GM23338 (cell line): ENCODE measurements at regions not wholly inside any gene's neighbourhood (a gene's known extent, or its start where the extent isn't known, plus 50 kb on each side); places are given as distances from the start of the nearest gene placed in this dataset.

ENCODE experiments used
- ATAC-seq: fragments of 200-7000 bp; cut with Tn5 transposase; 3 replicates; pipeline ENCODE4 v1.9.1; 2020
- DNase-seq: peaks from one replicate; pipeline ENCODE4 v3.0.0-alpha.2; 2015; ENCODE audit warnings: low spot score
- H2AFZ ChIP-seq: fragments of 200-600 bp; sonication (generic); 2 replicates; pipeline ENCODE4 v1.8.0; 2016; ENCODE audit warnings: antibody characterized with exemption, mild to moderate bottlenecking, moderate library complexity
- H3F3A ChIP-seq: fragments of 200-600 bp; sonication (generic); replicated peaks from 2 replicates; pipeline ENCODE4 v1.8.0; 2017; ENCODE audit warnings: antibody characterized with exemption, mixed run types, low read depth
- H3K27ac ChIP-seq: fragments of 200-600 bp; sonication (generic); 2 replicates; pipeline ENCODE4 v1.6.1; 2016; ENCODE audit warnings: low read depth
- H3K27me3 ChIP-seq: fragments of 200-600 bp; sonication (generic); 2 replicates; pipeline ENCODE4 v1.8.0; 2016; ENCODE audit warnings: mild to moderate bottlenecking, mixed run types, moderate library complexity; ENCODE audit not compliant: insufficient read depth
- H3K36me3 ChIP-seq: fragments of 200-600 bp; sonication (generic); 2 replicates; pipeline ENCODE4 v1.8.0; 2016; ENCODE audit warnings: mild to moderate bottlenecking; ENCODE audit not compliant: insufficient read depth
- H3K4me1 ChIP-seq: fragments of 200-600 bp; sonication (generic); 2 replicates; pipeline ENCODE4 v1.8.0; 2016; ENCODE audit warnings: mild to moderate bottlenecking, moderate library complexity; ENCODE audit not compliant: insufficient read depth
- H3K4me2 ChIP-seq: fragments of 200-600 bp; sonication (generic); 2 replicates; pipeline ENCODE4 v1.7.1; 2017; ENCODE audit warnings: mixed run types
- H3K4me3 ChIP-seq: fragments of 200-600 bp; sonication (generic); 2 replicates; pipeline ENCODE4 v1.6.1; 2016; ENCODE audit warnings: mixed run types
- H3K79me2 ChIP-seq: fragments of 200-600 bp; sonication (generic); replicated peaks from 2 replicates; pipeline ENCODE4 v1.8.0; 2017; ENCODE audit warnings: mild to moderate bottlenecking; ENCODE audit not compliant: insufficient read depth
- H3K9me2 ChIP-seq: fragments of 200-600 bp; sonication (generic); 2 replicates; pipeline ENCODE4 v1.8.0; 2017; ENCODE audit not compliant: insufficient read depth
- H4K20me1 ChIP-seq: fragments of 200-600 bp; sonication (generic); replicated peaks from 2 replicates; pipeline ENCODE4 v1.8.0; 2017; ENCODE audit warnings: mild to moderate bottlenecking; ENCODE audit not compliant: insufficient read depth
- H3K27ac Mint-ChIP-seq: 2 replicates; pipeline ENCODE4 v1.8.0; 2020; ENCODE audit warnings: inconsistent platforms, mild to moderate bottlenecking, moderate library complexity, mixed read lengths
- H3K27me3 Mint-ChIP-seq: 3 replicates; pipeline ENCODE4 v1.8.0; 2022; ENCODE audit warnings: low read depth, mild to moderate bottlenecking, moderate library complexity, mixed read lengths, inconsistent platforms; ENCODE audit not compliant: insufficient read depth, poor library complexity
- H3K36me3 Mint-ChIP-seq: 3 replicates; pipeline ENCODE4 v1.8.0; 2021; ENCODE audit warnings: low read depth, mild to moderate bottlenecking, inconsistent platforms, moderate library complexity, mixed read lengths
- H3K4me1 Mint-ChIP-seq: 3 replicates; pipeline ENCODE4 v1.8.0; 2020; ENCODE audit warnings: mild to moderate bottlenecking, inconsistent platforms, mixed read lengths
- H3K4me3 Mint-ChIP-seq: 3 replicates; pipeline ENCODE4 v1.8.0; 2021; ENCODE audit warnings: moderate library complexity, mild to moderate bottlenecking, inconsistent platforms, mixed read lengths
- H3K9me3 Mint-ChIP-seq: 3 replicates; pipeline ENCODE4 v1.8.0; 2020; ENCODE audit warnings: moderate library complexity, mild to moderate bottlenecking, inconsistent platforms, mixed read lengths
- CREB1 ChIP-seq: fragments of 250-450 bp; sonication (Bioruptor Pico); IDR thresholded peaks from 2 replicates; pipeline ENCODE4 v1.5.0; 2020; ENCODE audit warnings: low read depth, mild to moderate bottlenecking, moderate library complexity
- ETS1 ChIP-seq: IDR thresholded peaks from 2 replicates; pipeline ENCODE4 v1.6.1; 2016; ENCODE audit warnings: antibody characterized with exemption
- EZH2 ChIP-seq: fragments of 200-600 bp; sonication (generic); IDR thresholded peaks from one replicate; pipeline ENCODE4 v1.8.0; 2017; ENCODE audit warnings: antibody characterized with exemption, mild to moderate bottlenecking, low read depth; ENCODE audit not compliant: unreplicated experiment
- NANOG ChIP-seq: IDR thresholded peaks from 2 replicates; pipeline ENCODE4 v1.6.1; 2016; ENCODE audit warnings: antibody characterized with exemption, borderline replicate concordance
- ZNF114 ChIP-seq: fragments of 250-450 bp; sonication (Bioruptor Pico); IDR thresholded peaks from 2 replicates; pipeline ENCODE4 v1.5.0; 2020; ENCODE audit warnings: mild to moderate bottlenecking, moderate library complexity
- ZNF331 ChIP-seq: fragments of 250-450 bp; sonication (Bioruptor Pico); IDR thresholded peaks from 2 replicates; pipeline ENCODE4 v1.5.0; 2020; ENCODE audit warnings: low read depth, mild to moderate bottlenecking, moderate library complexity
- ZNF462 ChIP-seq: fragments of 250-450 bp; sonication (Bioruptor Pico); IDR thresholded peaks from 2 replicates; pipeline ENCODE4 v1.5.0; 2020; ENCODE audit warnings: mild to moderate bottlenecking, moderate library complexity

- peaks cover 3% of the 10 kb centered on the region for H3K4me1 Mint-ChIP-seq
- H3K4me3 ChIP-seq: no peak overlapping the region
- no peaks in the 10 kb centered on the region for H3K27me3 ChIP-seq
- no peaks in the 10 kb centered on the region for H3F3A ChIP-seq
- no peak overlapping the region for H3K4me3 Mint-ChIP-seq
- H3K27ac ChIP-seq: no peak overlapping the region
- H3K27me3 Mint-ChIP-seq: no peaks in the 10 kb centered on the region
- H3K9me2 ChIP-seq: no peaks in the 10 kb centered on the region
- TF ChIP-seq ZNF114 (no peak), ZNF331 (CRISPR knock-in tag) (no peak), EZH2 (no peak), ZNF462 (CRISPR knock-in tag) (no peak), CREB1 (no peak), NANOG (no peak), ETS1 (no peak)
- ATAC-seq (no peak), DNase-seq (no peak)
- no peaks in the 10 kb centered on the region for H3K36me3 Mint-ChIP-seq
- no peaks in the 10 kb centered on the region for H4K20me1 ChIP-seq
- no peaks in the 10 kb centered on the region for H3K36me3 ChIP-seq
- H3K4me1 ChIP-seq: no peaks in the 10 kb centered on the region
- H3K4me2 ChIP-seq: no peak overlapping the region
- no peak overlapping the region for H3K27ac Mint-ChIP-seq
- H3K79me2 ChIP-seq: no peaks in the 10 kb centered on the region
- no peaks in the 10 kb centered on the region for H3K9me3 Mint-ChIP-seq
- H2AFZ ChIP-seq: no peak overlapping the region
These were observed 657.0 kb upstream of the SYT4 start for GRCh38 chr18:43934322-43934721.
